CD4-positive, alpha-beta T cell treated with Interleukin-21 for 1 hour (primary cell): ENCODE measurements at regions not wholly inside any gene's neighbourhood (a gene's known extent, or its start where the extent isn't known, plus 50 kb on each side); places are given as distances from the start of the nearest gene placed in this dataset.

Experiments
- DNase-seq: peaks from one replicate; pipeline ENCODE4 v3.0.0-alpha.2; 2020

DNA sequence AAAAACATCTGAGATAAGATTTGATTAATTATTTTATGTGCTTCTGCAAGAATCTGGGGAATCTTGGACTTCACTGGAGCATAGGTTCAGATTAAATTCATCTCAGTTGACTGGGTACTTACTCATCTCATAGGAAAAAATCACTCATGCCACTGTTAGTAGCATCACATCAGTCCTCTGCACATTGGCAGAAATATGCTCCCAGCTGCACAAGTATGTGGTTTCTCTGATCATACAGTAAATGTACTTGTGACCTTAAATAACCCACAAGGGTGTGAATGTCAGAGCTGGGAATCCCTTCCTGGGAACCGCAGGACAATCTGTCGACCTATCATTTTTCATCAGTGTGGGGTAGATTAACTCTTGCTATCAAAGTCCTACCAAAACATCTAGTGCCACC, 203.7 kb upstream of the SLC24A2 start:
- DNase-seq: no peak

- DNase-seq: no peak
Observed at GRCh38 chr9:19989213-19989612, 200.4 kb upstream of the SLC24A2 start.

GRCh38 chr9:19988281-19988680, 199.4 kb upstream of the SLC24A2 start:
- DNase-seq: no peak

- no peak for DNase-seq
Observed at GRCh38 chr9:19985081-19985480, 196.2 kb upstream of the SLC24A2 start.

DNA sequence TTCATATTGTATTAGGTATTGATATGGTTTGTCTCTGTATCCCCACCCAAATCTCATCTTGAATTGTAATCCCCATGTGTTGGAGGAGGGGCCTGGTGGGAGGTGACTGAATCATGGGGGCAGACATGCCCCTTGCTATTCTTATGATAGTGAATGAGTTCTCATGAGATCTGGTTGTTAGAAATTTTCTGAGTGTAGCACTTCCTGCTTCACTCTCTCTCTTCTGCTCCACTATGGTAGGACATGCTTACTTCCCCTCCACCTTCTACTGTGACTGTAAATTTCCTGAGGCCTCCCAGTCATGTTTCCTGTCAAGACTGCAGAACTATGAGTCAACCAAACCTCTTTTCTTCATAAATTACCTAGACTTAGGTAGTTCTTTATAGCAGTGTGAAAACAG, 187.4 kb upstream of the SLC24A2 start:
- peak; percentile 7 for DNase-seq

GRCh38 chr9:19975499-19975898, 186.7 kb upstream of the SLC24A2 start:
- no peak for DNase-seq

DNA sequence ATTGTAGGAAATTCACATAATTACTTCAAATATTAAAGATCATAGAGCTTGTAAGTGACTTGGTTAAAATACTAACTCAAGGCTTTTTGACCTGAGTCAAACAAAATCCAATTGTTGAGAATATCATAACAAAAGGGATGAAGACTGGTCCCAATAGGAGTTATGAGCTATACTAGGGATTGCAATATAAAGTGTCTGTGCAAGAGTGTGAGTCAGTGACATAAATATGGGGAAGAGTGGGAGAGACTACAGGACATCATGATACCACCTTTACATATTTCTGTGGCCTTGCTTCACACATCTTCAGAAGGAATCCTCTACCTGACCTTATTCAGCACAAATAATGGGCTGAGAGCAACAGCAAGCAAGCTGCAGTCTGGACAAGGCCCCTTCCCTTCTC, 180.9 kb upstream of the SLC24A2 start:
- no peak for DNase-seq

- DNase-seq: no peak
Observed at GRCh38 chr9:19967888-19968459, 179.1 kb upstream of the SLC24A2 start.

- no peak for DNase-seq
Observed at GRCh38 chr9:19967216-19967887, 178.5 kb upstream of the SLC24A2 start.

DNA sequence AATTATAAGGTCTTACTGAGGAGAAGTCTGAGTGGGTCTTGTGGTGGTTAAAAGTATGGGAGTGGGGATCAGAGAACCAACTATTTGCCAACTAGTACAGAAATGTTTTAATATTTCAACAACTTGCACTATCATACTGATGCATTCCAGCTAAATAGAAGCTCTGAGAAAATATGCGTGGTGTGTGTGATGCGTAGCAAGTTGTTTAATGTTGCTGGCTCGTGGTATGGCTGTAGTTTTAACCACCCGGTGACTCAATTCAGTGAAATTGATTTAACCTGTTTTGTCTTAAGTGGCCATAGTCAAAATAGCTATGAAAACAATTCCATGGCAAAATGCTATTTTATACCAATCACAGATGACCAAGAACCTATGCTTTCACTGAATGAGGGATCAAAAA, 176.5 kb upstream of the SLC24A2 start:
- DNase-seq: no peak

GRCh38 chr9:19947996-19948395, 159.2 kb upstream of the SLC24A2 start:
- DNase-seq: no peak

DNA sequence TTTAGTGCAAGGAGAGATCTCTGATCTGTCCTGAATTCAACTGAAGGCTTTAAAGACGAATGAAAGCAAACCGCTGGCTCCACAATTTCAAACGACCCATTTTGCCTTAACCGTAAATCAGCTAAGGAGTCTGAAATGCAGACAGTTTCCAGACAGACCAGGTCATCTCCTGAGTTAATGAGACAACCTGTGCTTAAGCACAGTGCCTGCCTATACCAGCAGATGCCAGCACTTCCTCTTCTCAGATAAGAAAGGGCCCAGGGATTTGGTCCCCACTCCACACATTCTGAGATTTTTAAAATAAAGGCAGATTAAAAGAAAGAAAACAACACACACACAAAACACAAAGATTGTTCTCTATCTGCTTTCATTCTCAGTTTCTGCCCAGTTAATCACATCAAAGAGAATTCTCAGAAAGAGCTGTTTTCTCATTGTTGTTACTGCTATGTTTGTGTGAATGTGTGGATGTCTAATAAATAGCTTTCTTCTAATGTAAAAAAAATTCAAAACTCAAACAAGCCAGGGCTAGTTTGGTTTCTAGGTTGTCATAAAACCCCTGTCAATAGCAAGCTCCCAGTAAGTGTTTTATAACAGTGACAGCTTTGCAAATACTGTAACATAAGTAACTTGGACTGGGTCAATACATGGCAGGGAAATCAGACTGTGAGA, 157.7 kb upstream of the SLC24A2 start:
- DNase-seq: peak; percentile 13

DNA sequence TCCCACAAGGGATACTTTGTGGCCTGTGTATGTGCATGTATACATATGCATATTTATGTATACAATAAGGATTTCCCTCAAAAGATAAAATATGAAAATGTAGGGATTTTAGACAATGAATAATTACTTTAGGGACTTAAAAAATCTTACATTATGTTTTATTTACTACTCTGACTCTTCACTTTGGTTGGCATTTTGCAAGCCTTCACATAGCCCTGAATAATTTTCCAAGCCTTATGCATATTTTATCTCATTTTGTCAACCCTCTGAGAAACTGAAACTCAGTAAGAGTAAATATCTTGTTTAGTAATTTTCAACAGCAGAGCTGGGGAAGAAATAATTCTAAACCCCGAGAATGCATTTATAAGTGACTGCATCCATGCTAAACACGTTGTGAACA, 153.0 kb upstream of the SLC24A2 start:
- DNase-seq: no peak

DNA sequence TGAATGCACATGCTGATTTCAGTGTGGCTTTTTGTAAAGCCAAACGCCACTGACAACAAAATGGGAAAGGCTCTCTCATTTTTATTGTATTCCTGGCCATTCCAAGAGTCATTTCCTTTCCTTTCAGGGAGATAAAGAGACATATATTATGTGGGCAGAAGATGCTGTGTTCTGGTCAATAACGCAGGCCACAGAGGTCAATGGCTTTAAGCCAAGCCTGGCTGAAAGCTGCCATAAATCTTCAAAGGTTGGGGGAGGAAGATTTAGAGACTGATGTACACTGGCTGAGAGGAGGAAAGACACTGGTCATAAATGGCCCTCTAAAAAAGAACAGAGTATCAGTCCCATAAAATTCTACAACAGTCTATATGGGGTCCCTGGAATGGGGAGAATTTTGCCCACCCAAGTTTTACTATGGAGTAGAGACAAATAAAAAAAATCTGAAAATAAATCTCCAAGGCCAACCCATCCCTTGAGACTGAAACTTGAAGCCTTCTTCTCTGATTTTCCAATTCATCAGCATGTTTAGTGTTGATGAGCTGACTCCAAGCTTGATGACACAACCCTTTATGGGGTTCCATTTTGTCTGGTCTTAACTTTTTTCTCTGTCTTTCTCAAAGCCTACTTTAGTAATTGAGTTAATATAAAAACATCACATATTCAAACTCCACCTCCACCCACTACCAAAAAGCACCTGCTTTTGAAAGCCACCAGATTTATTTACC, 152.1 kb upstream of the SLC24A2 start:
- DNase-seq: no peak

- no peak for DNase-seq
Observed at GRCh38 chr9:19939734-19940278, 151.0 kb upstream of the SLC24A2 start.

DNA sequence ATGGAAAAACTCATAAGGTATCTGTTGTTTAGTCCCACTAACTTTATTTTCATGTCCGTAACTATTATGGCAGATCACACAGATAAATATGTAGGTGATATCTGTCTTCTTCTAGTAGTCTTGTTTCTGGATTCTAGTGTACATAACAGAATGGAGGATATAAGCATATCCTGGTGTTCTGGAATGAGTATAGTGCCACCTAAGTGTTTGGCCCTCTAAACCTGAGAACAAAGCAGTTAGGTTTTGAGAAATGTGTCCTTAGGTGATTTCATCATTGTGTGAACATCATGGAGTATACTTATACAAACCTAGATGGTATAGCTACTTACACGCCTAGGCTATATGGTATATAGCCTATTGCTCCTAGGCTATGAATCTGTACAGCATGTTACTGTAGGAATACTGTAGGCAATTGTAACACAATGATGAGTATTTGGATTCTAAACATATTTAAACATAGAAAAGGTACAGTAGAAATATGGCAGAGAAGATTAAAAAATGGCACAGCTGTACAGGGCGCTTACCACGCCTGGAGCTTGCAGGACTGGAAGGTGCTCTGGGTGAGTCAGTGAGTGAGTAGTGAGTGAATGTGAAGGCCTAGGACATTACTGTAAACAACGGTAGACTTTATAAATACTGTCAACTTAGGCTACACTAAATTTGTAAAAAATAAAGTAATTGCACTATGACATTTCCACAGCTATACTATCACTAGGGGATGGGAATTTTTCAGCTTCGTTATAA, 150.3 kb upstream of the SLC24A2 start:
- no peak for DNase-seq

DNA sequence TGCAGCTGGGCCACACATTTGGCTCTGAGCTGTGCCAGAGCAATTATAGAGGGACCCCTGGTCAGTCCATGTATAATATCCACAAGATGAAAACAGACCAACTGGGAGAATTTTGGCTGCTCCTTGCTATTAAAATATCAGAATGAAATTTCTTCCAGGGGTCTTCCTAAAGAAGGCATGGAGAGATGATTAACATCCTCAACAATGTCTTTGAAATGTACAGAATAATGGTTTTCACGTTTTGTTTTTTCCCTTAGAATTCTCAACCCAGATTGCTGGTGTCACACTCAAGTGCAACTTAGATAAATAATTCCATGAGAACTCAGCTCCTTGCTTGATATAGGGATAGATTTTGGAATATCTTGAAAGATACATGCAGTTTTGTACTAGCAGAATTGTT, 148.3 kb upstream of the SLC24A2 start:
- DNase-seq: no peak

- DNase-seq: no peak
Observed at GRCh38 chr9:19936598-19936997, 147.8 kb upstream of the SLC24A2 start.

DNA sequence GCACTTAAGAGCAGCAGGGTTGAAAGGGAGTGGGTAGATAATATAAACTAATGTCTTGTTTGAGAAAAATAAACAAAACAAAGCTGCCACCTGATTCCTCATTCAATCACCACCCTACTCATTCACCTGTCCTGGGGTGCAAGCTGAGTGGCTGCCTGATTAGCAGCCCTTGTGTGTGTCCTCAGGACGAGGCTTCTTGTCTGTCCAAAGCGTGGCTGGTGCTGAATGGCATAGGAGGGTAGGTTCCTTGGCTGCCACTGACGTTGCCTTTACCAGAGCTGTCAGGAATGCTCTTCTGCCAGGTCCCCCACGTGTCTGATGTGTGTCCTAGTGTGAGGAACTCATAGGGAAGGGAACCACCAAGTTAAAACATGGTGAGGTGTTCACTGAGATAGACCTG, 146.6 kb upstream of the SLC24A2 start:
- no peak for DNase-seq

GRCh38 chr9:19934301-19934871, 145.5 kb upstream of the SLC24A2 start:
- DNase-seq: no peak

DNA sequence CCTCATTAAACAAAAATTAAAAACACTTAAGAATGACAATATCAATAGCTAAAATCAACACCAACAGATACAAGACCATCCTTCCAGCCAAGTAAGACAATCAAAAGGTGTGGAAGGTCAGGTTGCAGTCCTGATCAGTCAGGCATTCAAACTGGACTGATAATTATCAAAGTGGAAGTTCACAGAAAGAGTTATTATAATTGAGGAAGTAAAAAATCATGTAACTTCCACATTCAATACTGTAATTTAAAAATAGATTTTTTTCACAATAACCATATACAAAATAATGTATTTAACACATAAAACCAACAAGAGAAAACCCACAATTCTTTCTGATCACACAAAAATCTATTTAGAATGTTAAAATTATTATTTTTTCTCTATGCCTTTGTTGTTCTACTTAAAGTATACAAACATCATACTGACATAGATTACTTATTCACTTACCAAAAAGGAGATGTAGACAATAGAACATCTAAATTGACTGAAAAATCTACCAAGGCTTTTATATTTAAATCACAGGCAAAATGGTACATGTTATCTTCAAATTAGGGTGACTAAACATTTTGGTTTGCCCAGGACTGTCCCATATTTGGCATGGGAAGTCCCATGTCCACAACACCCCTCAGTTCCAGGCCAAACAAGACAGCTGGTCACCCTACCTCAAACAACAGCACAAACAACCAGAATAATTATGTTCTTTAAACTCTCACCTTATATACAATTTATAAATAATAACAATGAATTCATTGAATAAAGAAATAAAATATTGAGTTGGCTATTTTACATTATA, 142.5 kb upstream of the SLC24A2 start:
- DNase-seq: no peak

- DNase-seq: no peak
Observed at GRCh38 chr9:19927560-19927959, 138.7 kb upstream of the SLC24A2 start.
